ENCODE measurements at regions not wholly inside any gene's neighbourhood (a gene's known extent, or its start where the extent isn't known, plus 50 kb on each side); places are given as distances from the start of the nearest gene placed in this dataset.

DNA sequence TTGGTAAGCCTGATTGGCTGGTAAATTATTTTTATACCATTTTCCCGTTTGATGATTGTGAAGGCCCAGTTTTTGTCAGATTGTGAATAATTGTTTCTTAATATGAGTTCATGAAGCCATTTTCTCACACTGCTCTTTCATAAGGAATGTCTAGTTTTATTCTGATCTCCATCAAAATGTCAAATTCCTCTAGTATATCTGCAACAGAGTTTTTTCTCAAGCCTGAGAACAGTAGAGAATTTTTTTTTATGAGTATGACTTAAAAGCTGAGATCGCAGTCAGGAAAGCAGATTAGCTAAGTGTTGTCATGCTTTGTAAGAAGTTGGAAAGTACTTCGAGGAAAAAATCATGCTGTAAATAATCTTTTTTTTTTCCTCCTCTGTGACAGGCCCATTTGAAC is 484.9 kb upstream of the ATP2B1 start:
- no peak for DNase-seq

DNA sequence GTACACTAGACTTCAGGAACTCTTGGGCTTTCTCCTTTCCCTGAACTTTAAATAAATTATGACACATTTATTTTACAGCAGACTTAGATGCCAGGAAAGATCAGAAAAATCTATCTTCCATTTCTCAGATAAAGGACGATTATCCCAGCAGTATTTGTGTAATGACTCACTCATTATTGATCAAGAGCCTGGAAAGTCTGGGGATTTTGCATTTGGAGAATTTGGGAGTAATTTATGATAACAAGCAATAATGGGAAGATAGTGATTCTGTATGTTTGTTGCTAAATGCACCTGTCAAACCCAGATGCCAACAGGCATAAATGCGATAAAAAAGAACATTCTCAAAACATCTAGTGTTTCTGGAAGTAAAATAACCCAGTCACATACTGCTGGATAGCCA is 480.2 kb upstream of the ATP2B1 start:
- DNase-seq, result no peak

DNA sequence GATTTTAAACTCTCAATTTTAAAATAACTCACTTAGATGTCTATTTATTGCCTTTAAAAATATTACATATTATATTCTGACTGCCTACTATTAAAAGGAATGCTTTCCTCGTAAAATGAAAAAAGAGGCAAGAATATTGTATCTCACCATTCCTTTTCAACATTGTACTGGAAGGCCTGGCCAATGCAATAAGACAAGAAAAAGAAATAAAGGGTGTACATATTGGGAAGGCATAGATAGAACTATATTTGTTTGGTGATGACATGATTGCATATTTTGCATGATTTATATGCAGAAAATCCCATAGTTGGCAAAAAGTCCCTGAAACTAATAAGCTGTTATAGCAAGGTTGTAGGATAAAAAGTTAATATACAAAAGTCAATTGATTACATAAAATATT is 474.6 kb upstream of the ATP2B1 start:
- no peak for DNase-seq

DNA sequence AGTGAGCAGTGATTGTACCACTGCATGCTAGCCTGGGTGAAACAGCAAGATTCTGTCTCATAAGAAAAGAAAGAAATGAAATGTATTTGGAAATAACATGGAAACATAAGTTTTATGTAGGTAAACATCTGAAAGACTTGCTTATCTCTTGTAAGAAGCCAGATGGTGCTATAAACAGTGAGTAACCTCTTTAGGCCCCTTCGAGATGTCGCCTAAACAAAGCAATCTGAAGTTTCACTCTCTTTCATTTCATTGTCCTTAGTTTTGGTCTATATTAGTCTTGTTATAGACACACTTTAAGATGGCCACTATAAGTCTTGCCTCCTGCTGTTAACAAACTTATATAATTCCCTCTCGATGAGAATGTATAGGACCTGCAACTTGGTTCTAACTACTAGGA is 472.6 kb upstream of the ATP2B1 start:
- no peak for DNase-seq

DNA sequence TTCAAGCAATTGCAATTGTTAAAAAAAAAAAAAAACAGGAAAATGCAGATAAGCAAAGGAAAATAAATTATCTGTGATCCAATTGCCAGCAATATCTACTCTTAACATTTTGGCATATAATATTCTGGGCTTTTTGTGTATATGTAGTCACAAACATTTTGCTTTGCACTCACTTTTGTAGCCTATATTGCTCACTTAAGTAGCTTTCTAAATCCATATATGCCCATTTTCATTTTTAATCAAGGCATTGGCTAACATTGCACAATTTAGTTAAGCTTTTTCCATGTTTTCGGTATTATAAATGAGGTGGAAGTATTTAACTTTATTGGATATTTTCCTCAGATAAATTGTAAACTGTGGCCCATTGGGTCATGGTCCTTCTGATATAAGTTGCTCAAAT is 466.3 kb upstream of the ATP2B1 start:
- no peak for DNase-seq

DNA sequence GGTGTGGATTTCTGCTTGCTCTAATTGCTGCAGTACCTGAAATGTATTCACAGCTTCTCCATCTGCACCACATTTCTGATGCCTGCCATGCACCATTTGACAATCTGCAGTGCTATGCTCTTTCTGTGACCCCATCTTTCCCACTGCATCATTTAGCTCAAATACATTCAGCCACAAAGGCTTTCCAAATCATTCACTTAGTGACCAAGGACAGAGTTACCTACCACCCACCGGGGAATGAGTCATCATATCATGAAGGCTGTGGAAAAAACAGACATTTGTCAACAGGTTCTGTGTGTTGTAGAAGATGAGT is 465.5 kb upstream of the ATP2B1 start:
- peak; percentile 39 for DNase-seq

DNA sequence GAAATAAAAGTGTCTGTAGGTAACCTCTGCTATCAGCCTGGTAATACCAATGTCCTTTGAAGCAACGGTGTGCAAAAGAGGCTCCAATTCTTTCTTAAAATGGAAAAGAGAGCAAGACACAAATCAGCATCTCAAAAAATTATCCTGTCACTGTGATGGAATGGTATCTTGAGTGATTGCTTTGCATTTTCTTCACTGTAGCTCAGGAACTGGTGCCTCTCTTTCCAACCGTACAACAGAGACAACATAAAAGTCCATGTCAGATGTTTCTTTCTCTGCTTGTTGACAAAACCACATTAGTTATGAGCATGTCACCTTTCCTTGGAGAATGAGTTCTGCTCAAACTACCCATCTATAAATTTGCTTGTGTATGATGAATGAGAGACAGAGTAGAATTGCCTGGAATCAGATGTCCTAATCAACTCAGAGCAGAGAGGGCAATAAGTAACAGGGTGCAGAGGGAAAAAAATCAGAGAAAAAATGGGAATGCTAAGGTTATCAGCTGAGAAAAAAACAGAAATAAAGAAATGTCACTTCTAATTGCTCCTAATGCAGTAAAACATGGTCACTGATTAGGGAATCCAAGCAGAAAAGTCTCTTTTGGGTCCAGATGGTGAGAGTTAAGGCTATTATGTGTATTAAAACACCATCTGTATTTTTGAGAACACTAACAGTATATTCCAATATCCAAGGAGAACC is 465.0 kb upstream of the ATP2B1 start:
- no peak for DNase-seq

DNA sequence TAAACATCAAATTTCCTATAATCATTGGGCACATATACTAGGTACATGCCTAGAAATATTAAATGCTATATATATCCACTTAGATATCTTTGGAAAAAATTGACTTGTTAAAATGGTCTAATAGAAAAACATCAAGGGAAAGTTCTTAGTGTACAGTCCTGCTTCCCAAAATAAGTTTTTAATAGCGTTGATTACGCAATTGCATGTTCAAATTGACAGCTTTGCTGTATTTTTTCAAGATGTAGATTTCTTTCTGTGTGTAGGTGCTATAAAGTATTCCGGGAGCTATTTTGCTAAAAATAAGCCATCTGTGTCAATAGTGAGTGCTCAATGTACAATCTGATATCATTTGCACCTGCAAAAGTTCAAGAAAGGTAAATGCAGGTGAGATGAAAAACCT is 463.9 kb upstream of the ATP2B1 start:
- no peak for DNase-seq

DNA sequence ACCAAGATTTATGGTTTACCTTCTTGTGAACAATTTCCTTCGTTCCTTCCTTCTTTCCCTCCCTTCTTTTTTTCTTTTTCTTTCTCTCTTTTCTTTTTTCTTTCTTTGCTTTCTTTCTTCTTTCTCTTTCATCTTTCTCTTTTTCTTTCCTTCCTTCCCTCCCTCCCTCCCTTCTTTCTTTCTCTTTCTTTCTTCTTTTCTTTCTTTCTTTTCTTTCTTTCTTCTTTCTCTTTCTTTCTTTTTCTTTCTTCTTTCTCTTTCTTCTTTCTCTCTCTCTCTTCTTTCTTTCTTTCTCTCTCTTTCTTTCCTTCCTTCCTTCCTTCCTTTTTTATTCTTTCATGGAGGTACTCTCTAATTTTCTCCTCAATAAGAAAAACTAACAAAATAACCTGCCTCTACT is 462.1 kb upstream of the ATP2B1 start:
- no peak for DNase-seq

DNA sequence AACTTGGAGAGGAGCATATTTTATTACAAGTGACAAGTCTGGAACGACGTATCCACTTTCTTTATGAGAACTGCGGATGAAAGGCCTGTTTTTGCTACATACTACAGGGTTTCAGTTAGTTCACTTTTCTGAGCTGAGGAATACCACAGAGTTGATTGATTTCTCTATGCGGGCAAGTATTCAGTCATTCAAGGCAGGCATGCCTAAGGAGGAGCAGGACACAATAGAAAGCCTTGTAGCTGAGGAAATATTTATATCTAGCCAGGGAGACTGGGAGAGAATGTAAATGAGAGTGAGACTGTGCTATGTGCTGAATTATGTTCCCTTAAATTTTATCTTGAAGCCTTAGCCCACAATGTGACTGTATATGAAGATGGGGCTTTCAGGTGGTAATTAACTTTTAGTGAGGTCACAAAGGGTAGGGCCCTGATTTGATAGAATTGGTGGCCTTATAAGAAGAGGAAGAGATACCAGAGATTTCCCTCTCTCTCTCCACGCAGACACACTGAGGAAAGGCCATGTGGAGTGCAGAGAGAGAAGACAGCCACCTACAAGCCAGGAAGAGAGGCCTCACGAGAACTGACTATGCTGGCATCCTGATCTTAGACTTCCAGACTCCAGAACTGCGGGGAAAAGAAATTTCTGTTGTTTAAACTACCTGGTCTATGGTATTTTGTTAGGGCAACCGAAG is 459.0 kb upstream of the ATP2B1 start:
- DNase-seq, result no peak

DNA sequence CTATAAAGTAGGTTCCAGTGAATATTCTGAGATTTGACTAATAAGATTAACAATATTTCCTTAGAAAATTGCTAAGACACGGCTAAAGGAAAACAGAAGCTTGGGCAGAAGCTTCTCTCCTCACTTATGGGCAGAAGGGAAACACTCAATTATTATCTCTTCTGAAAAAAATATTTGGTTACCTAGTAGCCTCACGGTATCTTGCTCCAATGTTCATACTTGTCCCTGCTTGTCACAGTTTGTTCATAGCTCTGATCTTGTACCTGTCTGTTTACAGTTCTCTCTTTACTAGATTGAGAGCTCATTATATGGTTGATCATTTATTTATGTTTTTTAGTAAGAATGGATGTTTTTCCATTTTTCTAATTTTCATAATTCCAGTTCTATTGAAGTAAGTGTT is 458.0 kb upstream of the ATP2B1 start:
- DNase-seq, result no peak

DNA sequence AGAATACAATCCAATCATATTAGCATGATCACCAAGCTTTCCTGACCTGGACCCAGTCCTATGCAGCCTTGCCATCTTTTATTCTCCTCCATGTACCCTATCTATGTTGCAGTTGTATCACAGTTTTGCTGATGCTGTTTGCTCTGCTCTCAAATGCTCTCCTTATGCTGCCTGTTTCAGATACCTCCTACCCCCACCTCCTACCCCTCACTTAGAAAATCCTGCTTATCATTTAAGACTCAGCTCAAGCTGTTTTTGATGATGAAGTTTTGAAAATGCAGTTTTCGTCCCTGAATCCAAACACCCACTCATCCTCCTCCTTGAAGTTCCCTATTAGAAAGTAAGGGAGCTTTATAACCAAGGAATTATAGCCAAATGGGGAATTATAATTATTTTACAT is 457.4 kb upstream of the ATP2B1 start:
- no peak for DNase-seq

DNA sequence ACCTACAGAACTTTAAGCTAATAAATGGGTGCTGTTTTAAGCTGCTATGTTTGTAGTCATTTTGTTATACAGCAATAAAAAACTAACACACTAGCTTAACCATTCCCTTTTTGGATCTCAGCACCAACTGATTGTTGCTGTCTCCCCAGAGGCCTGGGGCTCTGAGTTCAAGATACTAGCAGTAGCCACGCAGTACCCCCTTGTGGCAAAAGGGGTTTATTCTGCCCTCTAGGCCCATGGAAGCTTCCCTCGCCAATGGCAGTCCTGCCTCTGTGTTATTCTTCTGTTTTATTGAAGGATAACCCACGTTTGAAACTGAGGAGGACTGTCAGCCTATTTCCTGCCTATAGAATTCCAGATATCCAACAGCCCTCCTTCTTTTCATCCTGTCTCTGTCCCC is 455.3 kb upstream of the ATP2B1 start:
- no peak for DNase-seq

DNA sequence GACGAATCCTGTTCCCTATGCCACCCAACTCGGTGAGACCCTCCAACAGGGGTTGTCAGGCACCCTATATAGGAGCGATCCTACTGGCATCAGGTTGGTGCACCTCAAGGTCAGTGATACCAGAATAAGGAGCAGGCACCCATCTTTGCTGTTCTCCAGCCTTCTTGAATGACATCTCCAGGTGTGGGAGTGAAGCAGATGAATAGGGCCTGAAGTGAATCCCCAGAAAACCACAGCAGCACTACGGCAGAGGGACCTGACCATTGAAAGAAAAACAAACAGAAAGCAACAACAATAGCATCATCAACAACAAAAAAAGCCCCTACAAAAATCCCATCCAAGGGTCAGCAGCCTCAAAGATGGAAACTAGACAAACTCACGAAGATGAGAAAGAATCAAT is 445.2 kb upstream of the ATP2B1 start:
- DNase-seq, result no peak

DNA sequence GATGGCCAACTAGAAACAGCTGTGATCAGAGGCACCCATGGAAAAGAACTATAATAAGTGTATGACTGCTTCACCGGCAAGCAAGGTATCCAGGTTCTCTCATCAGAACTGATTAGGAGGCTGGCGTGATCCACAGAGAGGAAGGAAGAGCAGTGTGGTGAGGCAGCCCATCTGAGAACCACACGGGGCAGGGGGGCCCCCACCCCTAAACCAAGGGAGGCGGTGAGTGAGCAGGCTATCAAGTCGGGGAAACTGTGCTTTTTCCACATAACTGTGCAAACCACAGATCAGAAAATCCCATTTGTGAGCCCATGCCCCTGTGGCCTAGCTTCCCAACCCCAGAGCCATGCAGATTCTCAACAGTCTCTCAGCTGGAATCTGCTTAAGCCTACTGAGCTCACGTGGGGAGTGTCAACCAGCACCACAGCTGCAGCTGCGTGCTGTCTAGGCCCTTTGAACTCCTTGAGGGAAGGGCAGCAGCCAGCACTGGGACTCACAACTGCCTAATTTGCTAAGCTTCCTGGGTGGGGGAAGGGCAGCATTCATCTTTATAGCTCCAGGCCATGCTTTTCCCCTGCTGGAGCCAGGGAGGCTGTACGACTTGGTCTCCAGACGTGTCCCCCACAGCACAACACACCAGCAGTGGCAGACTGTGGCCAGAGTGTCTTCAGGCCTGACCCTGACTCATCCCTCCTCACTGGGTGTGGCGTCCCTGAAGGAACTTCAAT is 444.4 kb upstream of the ATP2B1 start:
- no peak for DNase-seq

DNA sequence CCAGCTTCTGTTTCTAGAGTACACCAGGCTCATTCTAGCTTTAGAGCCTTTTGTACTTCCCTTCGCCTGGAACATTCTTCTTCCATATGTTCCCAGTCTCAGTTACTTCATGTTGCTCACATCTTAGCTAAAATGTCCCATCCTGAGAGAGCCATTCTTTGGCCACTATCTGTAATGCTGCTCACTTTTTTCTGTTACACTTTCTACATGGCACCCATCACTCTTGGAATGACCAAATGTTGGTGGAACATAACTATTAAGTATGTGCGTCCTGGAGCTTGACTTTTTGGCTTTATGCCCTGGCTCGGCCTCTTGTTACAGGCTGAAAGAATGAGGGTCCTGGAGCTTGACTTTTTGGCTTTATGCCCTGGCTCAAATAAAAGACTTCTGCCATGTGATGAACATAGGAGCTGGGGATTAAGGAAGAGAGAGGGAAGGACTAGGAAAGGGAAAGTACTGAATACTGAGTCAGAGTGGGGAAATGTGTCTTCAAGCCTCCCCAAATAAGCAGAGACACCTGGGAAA is 442.9 kb upstream of the ATP2B1 start:
- DNase-seq, result no peak

DNA sequence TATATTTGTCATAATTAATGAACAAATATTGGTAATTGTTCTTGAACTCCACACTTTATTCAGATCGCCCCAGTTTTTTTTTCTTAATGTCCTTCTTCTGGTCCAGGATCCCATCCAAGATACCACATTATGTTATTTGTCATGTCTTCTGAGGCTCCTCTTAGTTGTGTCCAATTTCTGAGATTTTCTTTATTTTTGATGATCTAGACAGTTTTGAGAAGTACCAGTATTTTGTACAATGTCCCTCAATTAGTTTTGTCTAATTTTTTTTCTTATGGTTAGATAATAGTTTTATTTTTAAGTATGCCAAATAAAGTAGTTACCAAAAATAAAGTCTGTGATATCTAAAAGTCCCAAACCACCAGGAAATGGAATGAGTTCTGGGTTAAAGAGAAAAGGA is 440.8 kb upstream of the ATP2B1 start:
- DNase-seq, result no peak

DNA sequence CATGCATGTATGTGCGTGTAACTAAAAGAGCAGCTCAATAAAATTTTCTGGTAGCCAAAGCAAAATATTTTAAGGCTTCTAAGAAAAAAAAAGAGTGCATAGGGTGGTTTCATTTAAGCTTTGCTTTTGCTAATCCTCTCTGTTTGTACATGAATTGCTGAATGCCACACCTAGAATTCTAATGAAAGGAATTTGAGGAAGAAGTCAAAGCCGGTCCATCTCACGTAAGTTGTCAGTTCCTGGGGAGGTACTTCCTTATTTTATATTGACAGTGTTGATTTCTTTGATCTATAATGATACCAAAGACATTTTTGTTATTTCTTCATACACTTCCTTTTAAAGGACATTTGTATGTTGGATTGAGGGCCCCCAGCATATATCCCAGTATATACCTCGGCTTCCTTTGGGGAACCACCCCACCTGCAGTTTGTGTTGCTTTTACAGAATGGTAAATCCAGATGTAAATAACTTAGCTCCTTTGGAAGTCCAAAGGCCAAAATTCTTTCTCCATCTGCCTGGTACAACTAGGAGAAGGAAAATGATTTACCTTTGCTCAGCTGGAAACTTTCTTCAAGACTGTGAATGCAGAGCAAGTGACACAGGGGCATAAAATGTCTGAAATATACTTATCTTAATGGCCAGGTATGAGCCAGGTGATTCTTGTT is 420.9 kb upstream of the ATP2B1 start:
- DNase-seq, result no peak

DNA sequence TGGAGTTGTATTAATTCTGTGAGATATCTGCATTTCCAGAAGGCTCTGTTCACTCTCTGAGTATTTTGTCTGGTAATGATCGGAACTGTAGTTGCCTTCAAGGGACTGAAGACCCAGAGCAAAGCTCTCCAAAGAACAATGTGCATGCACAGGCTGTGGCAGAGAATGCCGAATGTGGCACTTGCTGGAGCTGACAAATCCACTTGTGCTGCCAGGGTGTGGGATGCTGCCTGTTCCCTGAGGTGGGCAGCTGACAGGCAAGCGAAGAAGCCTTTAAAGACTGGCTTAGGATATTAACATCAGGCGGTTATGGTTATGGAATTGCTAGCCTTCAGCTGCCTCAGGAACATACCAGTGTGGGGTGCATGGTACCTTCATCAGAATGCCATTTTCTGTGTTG is 419.9 kb upstream of the ATP2B1 start:
- DNase-seq, result peak; percentile 17

DNA sequence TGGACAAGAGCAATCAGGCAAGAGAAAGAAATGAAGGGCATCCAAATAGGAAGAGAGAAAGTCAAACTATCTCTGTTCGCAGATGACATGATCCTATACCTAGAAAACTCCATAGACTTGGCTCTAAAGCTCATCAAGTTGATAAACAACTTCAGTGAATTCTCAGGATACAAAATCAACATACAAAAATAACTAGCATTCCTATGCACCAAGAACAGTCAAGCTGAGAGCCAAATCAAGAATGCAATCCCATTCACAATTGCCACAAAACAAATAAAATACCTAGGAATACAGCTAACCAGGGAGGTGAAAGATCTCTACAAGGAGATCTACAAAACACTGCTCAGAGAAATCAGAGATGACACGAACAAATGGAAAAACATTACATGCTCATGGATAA is 417.5 kb upstream of the ATP2B1 start:
- DNase-seq, result no peak

DNA sequence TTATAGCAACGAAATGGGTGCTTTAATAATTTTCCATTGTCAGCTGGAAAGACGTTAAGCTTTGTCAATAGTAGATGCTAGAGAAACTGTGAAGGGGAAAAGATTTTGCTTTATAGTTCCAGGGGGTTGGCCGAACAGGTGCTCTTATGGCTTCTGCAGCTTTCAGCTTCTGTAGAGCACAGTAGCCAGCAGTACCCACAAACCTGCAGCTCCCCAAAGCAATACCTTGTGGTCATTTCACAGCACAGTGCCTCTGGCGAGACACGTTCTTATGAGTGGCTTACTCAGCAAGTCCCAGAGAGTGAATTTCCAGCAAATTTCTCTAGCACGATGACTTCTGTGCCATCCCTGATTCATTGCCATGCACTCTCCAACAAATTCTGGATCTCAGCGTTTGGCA is 416.3 kb upstream of the ATP2B1 start:
- peak; percentile 35 for DNase-seq

DNA sequence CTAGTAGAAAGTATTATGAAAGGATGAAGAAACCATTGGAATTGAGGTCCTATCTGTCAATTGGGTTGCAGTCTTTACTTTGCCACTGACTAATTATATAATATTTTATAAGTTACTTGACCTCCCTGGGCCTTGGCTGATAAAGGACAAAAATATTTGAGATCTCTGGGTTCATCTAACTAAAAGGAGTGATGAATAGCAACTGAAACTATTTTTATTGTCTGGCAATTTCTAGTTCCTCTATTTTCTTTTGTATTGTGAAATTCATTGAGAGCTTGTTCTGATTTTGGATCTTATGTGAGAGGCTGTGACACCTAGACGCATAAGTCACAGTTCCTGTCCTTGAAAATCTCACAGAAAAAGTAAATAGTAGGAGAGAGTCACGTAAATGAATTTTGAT is 415.7 kb upstream of the ATP2B1 start:
- DNase-seq, result no peak

DNA sequence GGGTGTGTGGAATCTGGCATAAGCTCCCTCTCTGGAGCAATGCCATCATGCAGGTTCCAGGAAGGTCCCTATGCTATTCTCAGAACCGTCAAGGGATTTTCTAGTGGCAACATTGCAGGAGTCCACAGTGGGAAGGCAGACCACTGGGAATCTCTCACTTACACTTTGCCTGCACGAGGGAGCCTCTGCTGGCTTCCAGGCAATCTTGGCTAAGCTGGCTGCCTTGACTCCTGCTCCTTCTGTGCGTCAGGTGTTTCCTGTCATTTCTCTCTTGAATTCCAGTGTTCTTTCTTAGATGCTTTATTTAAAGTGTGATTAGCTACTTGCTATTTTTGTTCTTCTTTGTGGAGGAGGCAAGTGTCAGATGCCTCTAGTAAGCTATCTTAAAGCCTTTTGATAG is 414.0 kb upstream of the ATP2B1 start:
- DNase-seq, result no peak

DNA sequence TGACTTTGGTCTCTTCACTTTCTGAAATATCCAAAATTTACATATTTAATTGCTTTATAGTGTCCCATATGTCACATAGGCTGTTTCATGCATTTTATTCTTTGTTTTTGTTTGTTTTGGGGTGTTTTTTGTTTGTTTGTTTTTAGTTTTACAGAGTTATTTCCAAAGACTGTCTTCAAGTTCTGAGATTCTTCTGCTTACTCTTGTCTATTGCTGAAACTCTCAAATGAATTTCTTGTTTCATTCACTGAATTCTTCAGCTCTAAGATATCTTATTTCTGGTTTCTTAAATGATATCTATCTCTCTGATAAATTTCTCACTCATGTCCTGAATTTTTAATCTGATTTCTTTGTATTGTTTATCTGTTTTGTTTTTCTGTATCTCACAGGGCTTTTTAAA is 412.0 kb upstream of the ATP2B1 start:
- DNase-seq, result no peak

Measured in NCI-H345 (cell line).